GM12878 (cell line): ENCODE measurements at regions not wholly inside any gene's neighbourhood (a gene's known extent, or its start where the extent isn't known, plus 50 kb on each side); places are given as distances from the start of the nearest gene placed in this dataset.

Experiments used
- ATAC-seq: fragments of 200-7000 bp; cut with Tn5 transposase; 3 replicates; pipeline ENCODE4 v1.9.1; 2020; ENCODE audit warnings: mild to moderate bottlenecking, moderate library complexity
- BruUV-seq: library from RNA; stranded (reverse); fragments of 400-500 nt; replicated peaks from 2 replicates; lab custom pipeline; 2021; lab: Mats Ljungman, UMichigan
- CTCF ChIA-PET: fragments of 300-600 bp; sonication (Branson Sonifier 250); formaldehyde crosslinking; extraction: SDS; loops from one replicate; lab custom pipeline; 2021; ENCODE audit warnings: inconsistent platforms; lab: Yijun Ruan, JAX
- POLR2A ChIA-PET: fragments of 350-600 bp; formaldehyde crosslinking; extraction: SDS; loops from one replicate; lab custom pipeline; 2021; ENCODE audit warnings: inconsistent platforms; lab: Charles Lee
- RAD21 ChIA-PET: fragments of 300-600 bp; sonication (Branson Sonifier 250); formaldehyde crosslinking; loops from one replicate; lab custom pipeline; 2023; ENCODE audit warnings: antibody characterized with exemption; ENCODE audit not compliant: unreplicated experiment; lab: Charles Lee
- SMC1A ChIA-PET: fragments of 300-600 bp; sonication (Branson Sonifier 250); formaldehyde crosslinking; loops from one replicate; lab custom pipeline; 2023; ENCODE audit not compliant: unreplicated experiment, uncharacterized antibody; lab: Charles Lee
- DNase-seq: peaks from one replicate; pipeline ENCODE4 v3.0.0-alpha.2; 2011; ENCODE audit warnings: low read depth, low spot score
- FAIRE-seq: peaks from 3 replicates; lab custom pipeline; 2011; peaks lifted over from hg19 to GRCh38; lab: Jason Lieb, UNC
- H2AFZ ChIP-seq: 2 replicates; pipeline ENCODE4 v1.6.0; 2011; ENCODE audit warnings: low read depth, low read length, control low read depth; ENCODE audit not compliant: control insufficient read depth
- H3K27ac ChIP-seq: 2 replicates; pipeline ENCODE4 v1.5.1; 2011; ENCODE audit warnings: control low read depth; ENCODE audit not compliant: control insufficient read depth, insufficient read depth
- H3K27me3 ChIP-seq, 2 experiments: replicated peaks in 1 of 2; 2 replicates each; pipeline versions ENCODE4 v1.6.0 to v1.6.1; 2011; ENCODE audit warnings: low read length in 1 of 2; ENCODE audit not compliant: control insufficient read depth in 2 of 2, insufficient read depth in 2 of 2
- H3K36me3 ChIP-seq, 2 experiments: 2 replicates each; pipeline ENCODE4 v1.5.1; 2011; ENCODE audit warnings: low read length in 1 of 2; ENCODE audit not compliant: control insufficient read depth in 2 of 2, insufficient read depth in 2 of 2
- H3K4me1 ChIP-seq: 2 replicates; pipeline ENCODE4 v1.6.1; 2011; ENCODE audit warnings: mild to moderate bottlenecking, low read length, moderate library complexity, mixed read lengths; ENCODE audit not compliant: control insufficient read depth, insufficient read depth
- H3K4me2 ChIP-seq: 2 replicates; pipeline ENCODE4 v1.6.0; 2011; ENCODE audit warnings: control low read depth; ENCODE audit not compliant: control insufficient read depth, insufficient read depth
- H3K4me3 ChIP-seq: fragments of 200-600 bp; sonication (generic); 2 replicates; pipeline ENCODE4 v1.5.1; 2016
- H3K79me2 ChIP-seq: 2 replicates; pipeline ENCODE4 v1.6.0; 2011; ENCODE audit warnings: low read length; ENCODE audit not compliant: control insufficient read depth, insufficient read depth
- H3K9ac ChIP-seq: 2 replicates; pipeline ENCODE4 v1.8.0; 2011; ENCODE audit warnings: low read length, control low read depth, mixed read lengths; ENCODE audit not compliant: control insufficient read depth, insufficient read depth
- H3K9me3 ChIP-seq: replicated peaks from 3 replicates; pipeline ENCODE4 v1.5.1; 2011; ENCODE audit warnings: mild to moderate bottlenecking, low read length; ENCODE audit not compliant: control insufficient read depth, insufficient read depth
- H4K20me1 ChIP-seq: 2 replicates; pipeline ENCODE4 v1.6.0; 2011; ENCODE audit not compliant: control insufficient read depth, insufficient read depth
- BACH1 ChIP-seq: fragments of 450-650 bp; IDR thresholded peaks from 2 replicates; pipeline ENCODE4 v1.6.1; 2017; ENCODE audit warnings: mild to moderate bottlenecking, borderline replicate concordance
- EED ChIP-seq: sonication (generic); IDR thresholded peaks from 2 replicates; pipeline ENCODE4 v1.6.1; 2016; ENCODE audit warnings: antibody characterized with exemption, low read depth
- ETV6 ChIP-seq, 2 experiments: fragments of 450-650 bp in 1 of 2; IDR thresholded peaks in 1 of 2; conservative IDR thresholded peaks in 1 of 2; 2 replicates each; pipeline ENCODE4 v1.6.1; 2014; ENCODE audit warnings: antibody characterized with exemption in 1 of 2, borderline replicate concordance in 1 of 2, low read depth in 1 of 2, mild to moderate bottlenecking in 1 of 2, moderate library complexity in 1 of 2
- JUND ChIP-seq: IDR thresholded peaks from 2 replicates; pipeline ENCODE4 v1.6.1; 2012; ENCODE audit warnings: low read depth, mild to moderate bottlenecking, low read length, improper control_type of control experiment, moderate library complexity
- NBN ChIP-seq: fragments of 450-650 bp; IDR thresholded peaks from 2 replicates; pipeline ENCODE4 v1.6.1; 2016
- POLR2A ChIP-seq: IDR thresholded peaks from 2 replicates; pipeline ENCODE4 v1.6.1; 2011; ENCODE audit warnings: low read depth, mild to moderate bottlenecking, low read length
- RUNX3 ChIP-seq: IDR thresholded peaks from 2 replicates; pipeline ENCODE4 v1.6.1; 2012; ENCODE audit warnings: low read length, inconsistent platforms
- SIN3A ChIP-seq: IDR thresholded peaks from 2 replicates; pipeline ENCODE4 v1.6.1; 2012; ENCODE audit warnings: low read depth, low read length, improper control_type of control experiment
- SUPT20H ChIP-seq: IDR thresholded peaks from 2 replicates; pipeline ENCODE4 v1.6.1; 2011; ENCODE audit warnings: low read depth, mild to moderate bottlenecking, low read length, moderate library complexity, borderline replicate concordance; ENCODE audit not compliant: control insufficient read depth
- TCF3 ChIP-seq: IDR thresholded peaks from 2 replicates; pipeline ENCODE4 v1.6.1; 2012; ENCODE audit warnings: low read depth, mild to moderate bottlenecking, low read length, borderline replicate concordance; ENCODE audit not compliant: insufficient read depth
- YBX1 ChIP-seq: fragments of 450-650 bp; IDR thresholded peaks from 2 replicates; pipeline ENCODE4 v1.6.1; 2016; ENCODE audit warnings: antibody characterized with exemption
- ZNF384 ChIP-seq: IDR thresholded peaks from 2 replicates; pipeline ENCODE4 v1.6.1; 2012; ENCODE audit warnings: low read depth, mild to moderate bottlenecking, low read length, improper control_type of control experiment, borderline replicate concordance
- ZSCAN29 ChIP-seq: fragments of 450-650 bp; IDR thresholded peaks from 2 replicates; pipeline ENCODE4 v1.6.1; 2017; ENCODE audit warnings: mild to moderate bottlenecking, moderate library complexity
- WGBS: methylation state at CpG from one replicate; pipeline ENCODE4 v1.1.6; 2016; ENCODE audit warnings: low lambda C conversion rate; ENCODE audit not compliant: insufficient replicate concordance, insufficient coverage; ENCODE audit errors: missing lambda C conversion rate; 5-methylcytosine and 5-hydroxymethylcytosine counted together
- in situ Hi-C: fragments of 300-500 bp; cut with MboI; formaldehyde crosslinking; loops from 9 replicates; pipeline ENCODE4 v1.14.3; 2018; ENCODE audit warnings: mixed read lengths
- intact Hi-C: fragments of 100-400 bp; cut with micrococcal nuclease; formaldehyde crosslinking; loops from one replicate; pipeline ENCODE4 v1.14.2; 2022; ENCODE audit not compliant: unreplicated experiment
- TF ChIP-seq, protein P1 (sequence below): fragments of 450-650 bp; IDR thresholded peaks from 2 replicates; pipeline ENCODE4 v1.6.1; 2018; ENCODE audit warnings: borderline replicate concordance, mild to moderate bottlenecking; ENCODE audit not compliant: partially characterized antibody
- TF ChIP-seq, protein P2 (sequence below): IDR thresholded peaks from 2 replicates; pipeline ENCODE4 v1.6.1; 2012; ENCODE audit warnings: low read depth, low read length, improper control_type of control experiment
- TF ChIP-seq, protein P3 (sequence below): fragments of 450-650 bp; IDR thresholded peaks from 2 replicates; pipeline ENCODE4 v1.6.1; 2017; ENCODE audit warnings: mild to moderate bottlenecking
- TF ChIP-seq, protein P4 (sequence below): fragments of 450-650 bp; formaldehyde crosslinking; IDR thresholded peaks from 2 replicates; pipeline ENCODE4 v1.5.0; 2022; ENCODE audit warnings: mild to moderate bottlenecking, missing genetic modification characterization

DNA sequence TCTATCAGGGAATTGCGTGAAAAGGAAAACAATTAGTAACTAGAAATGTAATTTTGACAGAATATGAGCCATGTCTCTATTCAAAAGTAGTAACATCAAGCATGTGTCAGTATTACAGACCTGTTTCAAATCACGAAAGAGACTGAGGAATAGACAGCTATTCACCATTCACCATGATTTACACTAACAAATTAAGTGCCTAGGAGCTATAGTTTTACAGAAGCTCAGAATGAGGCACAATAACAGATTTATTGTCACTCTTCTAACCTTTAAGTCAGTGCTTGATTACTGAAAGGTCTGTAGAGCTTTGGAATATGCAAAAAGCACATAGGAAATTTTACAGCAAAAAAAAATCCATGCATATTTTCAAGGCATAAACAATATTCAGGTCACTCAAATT is 208.2 kb downstream of the SLCO4C1 start (continued):
- TF ChIP-seq, protein P1, sequence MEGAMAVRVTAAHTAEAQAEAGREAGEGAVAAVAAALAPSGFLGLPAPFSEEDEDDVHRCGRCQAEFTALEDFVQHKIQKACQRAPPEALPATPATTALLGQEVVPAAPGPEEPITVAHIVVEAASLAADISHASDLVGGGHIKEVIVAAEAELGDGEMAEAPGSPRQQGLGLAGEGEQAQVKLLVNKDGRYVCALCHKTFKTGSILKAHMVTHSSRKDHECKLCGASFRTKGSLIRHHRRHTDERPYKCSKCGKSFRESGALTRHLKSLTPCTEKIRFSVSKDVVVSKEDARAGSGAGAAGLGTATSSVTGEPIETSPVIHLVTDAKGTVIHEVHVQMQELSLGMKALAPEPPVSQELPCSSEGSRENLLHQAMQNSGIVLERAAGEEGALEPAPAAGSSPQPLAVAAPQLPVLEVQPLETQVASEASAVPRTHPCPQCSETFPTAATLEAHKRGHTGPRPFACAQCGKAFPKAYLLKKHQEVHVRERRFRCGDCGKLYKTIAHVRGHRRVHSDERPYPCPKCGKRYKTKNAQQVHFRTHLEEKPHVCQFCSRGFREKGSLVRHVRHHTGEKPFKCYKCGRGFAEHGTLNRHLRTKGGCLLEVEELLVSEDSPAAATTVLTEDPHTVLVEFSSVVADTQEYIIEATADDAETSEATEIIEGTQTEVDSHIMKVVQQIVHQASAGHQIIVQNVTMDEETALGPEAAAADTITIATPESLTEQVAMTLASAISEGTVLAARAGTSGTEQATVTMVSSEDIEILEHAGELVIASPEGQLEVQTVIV: no peak
- TF ChIP-seq RUNX3 (no peak), SUPT20H (no peak), ZSCAN29 (no peak), EED (no peak)
- TF ChIP-seq, protein P2, sequence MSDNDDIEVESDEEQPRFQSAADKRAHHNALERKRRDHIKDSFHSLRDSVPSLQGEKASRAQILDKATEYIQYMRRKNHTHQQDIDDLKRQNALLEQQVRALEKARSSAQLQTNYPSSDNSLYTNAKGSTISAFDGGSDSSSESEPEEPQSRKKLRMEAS: no peak

DNA sequence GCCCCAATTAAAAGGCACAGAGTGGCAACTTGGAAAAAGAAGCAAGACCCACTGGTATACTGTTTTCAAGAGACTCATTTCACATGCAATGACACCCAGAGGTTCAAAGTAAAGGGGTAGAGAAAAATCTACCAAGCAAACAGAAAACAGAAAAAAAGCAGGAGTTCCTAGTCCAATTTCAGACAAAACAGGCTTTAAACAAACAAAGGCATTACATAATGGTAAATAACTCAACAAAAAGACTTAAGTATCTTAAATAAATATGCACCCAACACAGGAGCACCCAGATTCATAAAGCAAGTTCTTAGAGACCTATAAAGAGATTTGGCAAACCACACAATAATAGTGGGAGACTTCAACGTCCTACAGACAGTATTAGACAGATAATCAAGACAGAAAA is 215.8 kb downstream of the SLCO4C1 start:
- intact Hi-C loops (no loop called here), in situ Hi-C loops (no loop called here)
- SMC1A ChIA-PET: no interaction called here
- Histone ChIP-seq H3K27me3 (no peaks in the 10 kb centered on the region), H3K9me3 (no peaks in the 10 kb centered on the region), H3K36me3 (no peaks in the 10 kb centered on the region), H3K27ac (no peak overlapping the region), H3K9ac (no peak overlapping the region), H3K79me2 (no peaks in the 10 kb centered on the region), H3K4me3 (no peak overlapping the region), H2AFZ (no peak overlapping the region), H3K4me1 (no peaks in the 10 kb centered on the region), H3K4me2 (no peak overlapping the region), H4K20me1 (no peaks in the 10 kb centered on the region)
- ATAC-seq (no peak), FAIRE-seq (no peak), DNase-seq (no peak)
- POLR2A ChIA-PET: no interaction called here
- RAD21 ChIA-PET: no interaction called here
- WGBS: 0% methylated on average over 1 of the region's 1 CpG
- BruUV-seq: no TSS peak
- CTCF ChIA-PET: no interaction called here
- TF ChIP-seq TCF3: no peak
- no peak for TF ChIP-seq YBX1
- no peak for TF ChIP-seq ETV6 (conservative IDR thresholded peaks at IDR 0.05 in 1 of 2, IDR thresholded peaks at IDR 0.05 in 1 of 2; ENCODE audit: borderline replicate concordance in 1 of 2, low read depth in 1 of 2)
- TF ChIP-seq BACH1: no peak
- TF ChIP-seq POLR2A: no peak
- TF ChIP-seq, protein P3, sequence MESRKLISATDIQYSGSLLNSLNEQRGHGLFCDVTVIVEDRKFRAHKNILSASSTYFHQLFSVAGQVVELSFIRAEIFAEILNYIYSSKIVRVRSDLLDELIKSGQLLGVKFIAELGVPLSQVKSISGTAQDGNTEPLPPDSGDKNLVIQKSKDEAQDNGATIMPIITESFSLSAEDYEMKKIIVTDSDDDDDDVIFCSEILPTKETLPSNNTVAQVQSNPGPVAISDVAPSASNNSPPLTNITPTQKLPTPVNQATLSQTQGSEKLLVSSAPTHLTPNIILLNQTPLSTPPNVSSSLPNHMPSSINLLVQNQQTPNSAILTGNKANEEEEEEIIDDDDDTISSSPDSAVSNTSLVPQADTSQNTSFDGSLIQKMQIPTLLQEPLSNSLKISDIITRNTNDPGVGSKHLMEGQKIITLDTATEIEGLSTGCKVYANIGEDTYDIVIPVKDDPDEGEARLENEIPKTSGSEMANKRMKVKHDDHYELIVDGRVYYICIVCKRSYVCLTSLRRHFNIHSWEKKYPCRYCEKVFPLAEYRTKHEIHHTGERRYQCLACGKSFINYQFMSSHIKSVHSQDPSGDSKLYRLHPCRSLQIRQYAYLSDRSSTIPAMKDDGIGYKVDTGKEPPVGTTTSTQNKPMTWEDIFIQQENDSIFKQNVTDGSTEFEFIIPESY: no peak
- TF ChIP-seq ZNF384: no peak
- no peak for TF ChIP-seq SIN3A
- TF ChIP-seq, protein P4, sequence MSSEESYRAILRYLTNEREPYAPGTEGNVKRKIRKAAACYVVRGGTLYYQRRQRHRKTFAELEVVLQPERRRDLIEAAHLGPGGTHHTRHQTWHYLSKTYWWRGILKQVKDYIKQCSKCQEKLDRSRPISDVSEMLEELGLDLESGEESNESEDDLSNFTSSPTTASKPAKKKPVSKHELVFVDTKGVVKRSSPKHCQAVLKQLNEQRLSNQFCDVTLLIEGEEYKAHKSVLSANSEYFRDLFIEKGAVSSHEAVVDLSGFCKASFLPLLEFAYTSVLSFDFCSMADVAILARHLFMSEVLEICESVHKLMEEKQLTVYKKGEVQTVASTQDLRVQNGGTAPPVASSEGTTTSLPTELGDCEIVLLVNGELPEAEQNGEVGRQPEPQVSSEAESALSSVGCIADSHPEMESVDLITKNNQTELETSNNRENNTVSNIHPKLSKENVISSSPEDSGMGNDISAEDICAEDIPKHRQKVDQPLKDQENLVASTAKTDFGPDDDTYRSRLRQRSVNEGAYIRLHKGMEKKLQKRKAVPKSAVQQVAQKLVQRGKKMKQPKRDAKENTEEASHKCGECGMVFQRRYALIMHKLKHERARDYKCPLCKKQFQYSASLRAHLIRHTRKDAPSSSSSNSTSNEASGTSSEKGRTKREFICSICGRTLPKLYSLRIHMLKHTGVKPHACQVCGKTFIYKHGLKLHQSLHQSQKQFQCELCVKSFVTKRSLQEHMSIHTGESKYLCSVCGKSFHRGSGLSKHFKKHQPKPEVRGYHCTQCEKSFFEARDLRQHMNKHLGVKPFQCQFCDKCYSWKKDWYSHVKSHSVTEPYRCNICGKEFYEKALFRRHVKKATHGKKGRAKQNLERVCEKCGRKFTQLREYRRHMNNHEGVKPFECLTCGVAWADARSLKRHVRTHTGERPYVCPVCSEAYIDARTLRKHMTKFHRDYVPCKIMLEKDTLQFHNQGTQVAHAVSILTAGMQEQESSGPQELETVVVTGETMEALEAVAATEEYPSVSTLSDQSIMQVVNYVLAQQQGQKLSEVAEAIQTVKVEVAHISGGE (CRISPR knock-in tag): no peak
- TF ChIP-seq JUND: no peak
- no peak for TF ChIP-seq NBN
